IMR-90 (cell line): ENCODE measurements at regions not wholly inside any gene's neighbourhood (a gene's known extent, or its start where the extent isn't known, plus 50 kb on each side); places are given as distances from the start of the nearest gene placed in this dataset.
"Not testable (repeated sequence)": the region's sequence is repeated elsewhere in the genome, so short reads cannot be mapped to it uniquely, and the experiment has no call there.

Source experiments
- BHLHE40 ChIP-seq: fragments of 150-350 bp; IDR thresholded peaks from 2 replicates; pipeline ENCODE4 v1.6.1; 2016; ENCODE audit warnings: mild to moderate bottlenecking, low read depth, low read length
- CEBPB ChIP-seq: IDR thresholded peaks from 2 replicates; pipeline ENCODE4 v1.6.1; 2012; ENCODE audit warnings: low read depth, low read length, improper control_type of control experiment
- CTCF ChIP-seq: conservative IDR thresholded peaks from 2 replicates; pipeline ENCODE4 v1.5.1; 2012; ENCODE audit warnings: mild to moderate bottlenecking, low read depth, low read length, improper control_type of control experiment
- ELK1 ChIP-seq: fragments of 150-350 bp; IDR thresholded peaks from 2 replicates; pipeline ENCODE4 v1.6.1; 2016; ENCODE audit warnings: low read depth, mild to moderate bottlenecking, low read length, moderate library complexity, borderline replicate concordance
- FOS ChIP-seq: fragments of 150-350 bp; IDR thresholded peaks from 2 replicates; pipeline ENCODE4 v1.6.1; 2016; ENCODE audit warnings: low read depth, low read length
- MXI1 ChIP-seq: IDR thresholded peaks from 2 replicates; pipeline ENCODE4 v1.6.1; 2012; ENCODE audit warnings: low read depth, mild to moderate bottlenecking, low read length, moderate library complexity, borderline replicate concordance
- POLR2A ChIP-seq: IDR thresholded peaks from 2 replicates; pipeline ENCODE4 v1.6.1; 2012; ENCODE audit warnings: mild to moderate bottlenecking, low read depth, low read length
- RAD21 ChIP-seq: IDR thresholded peaks from 2 replicates; pipeline ENCODE4 v1.6.1; 2012; ENCODE audit warnings: low read length, improper control_type of control experiment
- RFX5 ChIP-seq: IDR thresholded peaks from 2 replicates; pipeline ENCODE4 v1.8.0; 2012; ENCODE audit warnings: low read depth, mild to moderate bottlenecking, low read length, moderate library complexity
- SMC3 ChIP-seq: fragments of 150-350 bp; IDR thresholded peaks from 2 replicates; pipeline ENCODE4 v1.6.1; 2016; ENCODE audit warnings: low read depth, mild to moderate bottlenecking, antibody characterized with exemption, low read length, moderate library complexity
- USF2 ChIP-seq: fragments of 150-350 bp; IDR thresholded peaks from 2 replicates; pipeline ENCODE4 v1.6.1; 2017; ENCODE audit warnings: mild to moderate bottlenecking, antibody characterized with exemption, low read length, low read depth

DNA sequence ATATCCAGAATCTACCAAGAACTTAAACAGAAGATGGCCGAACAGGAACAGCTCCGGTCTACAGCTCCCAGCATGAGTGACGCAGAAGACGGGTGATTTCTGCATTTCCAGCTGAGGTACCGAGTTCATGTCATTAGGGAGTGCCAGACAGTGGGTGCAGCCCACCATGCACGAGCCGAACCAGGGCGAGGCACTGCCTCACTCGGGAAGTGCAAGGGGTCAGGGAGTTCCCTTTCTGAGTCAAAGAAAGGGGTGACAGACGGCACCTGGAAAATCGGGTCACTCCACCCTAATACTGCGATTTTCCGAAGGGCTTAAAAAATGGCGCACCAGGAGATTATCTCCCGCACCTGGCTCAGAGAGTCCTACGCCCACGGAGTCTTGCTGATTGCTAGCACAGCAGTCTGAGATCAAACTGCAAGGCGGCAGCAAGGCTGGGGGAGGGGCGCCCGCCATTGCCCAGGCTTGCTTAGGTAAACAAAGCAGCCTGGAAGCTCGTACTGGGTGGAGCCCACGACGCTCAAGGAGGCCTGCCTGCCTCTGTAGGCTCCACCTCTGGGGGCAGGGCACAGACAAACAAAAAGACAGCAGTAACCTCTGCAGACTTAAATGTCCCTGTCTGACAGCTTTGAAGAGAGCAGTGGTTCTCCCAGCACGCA lies 267.4 kb downstream of the HINT1 start:
- TF ChIP-seq CTCF, POLR2A, RAD21, FOS, CEBPB, USF2, MXI1, BHLHE40, RFX5, SMC3, ELK1: not testable (repeated sequence)
